ENCODE measurements at regions not wholly inside any gene's neighbourhood (a gene's known extent, or its start where the extent isn't known, plus 50 kb on each side); places are given as distances from the start of the nearest gene placed in this dataset.
"Not testable (repeated sequence)": the region's sequence is repeated elsewhere in the genome, so short reads cannot be mapped to it uniquely, and the experiment has no call there.

DNA sequence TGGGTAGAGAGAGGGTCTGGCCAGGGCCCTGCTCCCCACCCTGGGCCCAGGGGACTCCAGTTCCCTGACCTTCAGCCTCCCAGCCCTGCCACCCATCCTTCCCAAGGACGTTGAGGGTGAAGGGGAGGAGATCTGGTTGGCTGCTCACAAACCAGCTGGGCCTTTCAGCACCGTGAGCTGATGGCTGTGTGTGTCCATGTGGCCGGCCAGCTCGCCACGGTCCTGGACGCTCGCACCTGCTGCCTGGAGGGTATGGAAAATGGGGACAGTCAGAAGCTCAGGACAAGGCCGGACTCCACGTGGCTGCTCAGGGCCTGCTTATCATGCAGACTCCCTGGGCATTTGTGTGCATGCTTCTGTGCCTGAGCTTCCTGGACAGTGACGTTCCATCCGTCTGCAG is 110.3 kb downstream of the NPIPB11 start:
- DNase-seq (ENCODE audit: low spot score) = not testable (repeated sequence)

DNA sequence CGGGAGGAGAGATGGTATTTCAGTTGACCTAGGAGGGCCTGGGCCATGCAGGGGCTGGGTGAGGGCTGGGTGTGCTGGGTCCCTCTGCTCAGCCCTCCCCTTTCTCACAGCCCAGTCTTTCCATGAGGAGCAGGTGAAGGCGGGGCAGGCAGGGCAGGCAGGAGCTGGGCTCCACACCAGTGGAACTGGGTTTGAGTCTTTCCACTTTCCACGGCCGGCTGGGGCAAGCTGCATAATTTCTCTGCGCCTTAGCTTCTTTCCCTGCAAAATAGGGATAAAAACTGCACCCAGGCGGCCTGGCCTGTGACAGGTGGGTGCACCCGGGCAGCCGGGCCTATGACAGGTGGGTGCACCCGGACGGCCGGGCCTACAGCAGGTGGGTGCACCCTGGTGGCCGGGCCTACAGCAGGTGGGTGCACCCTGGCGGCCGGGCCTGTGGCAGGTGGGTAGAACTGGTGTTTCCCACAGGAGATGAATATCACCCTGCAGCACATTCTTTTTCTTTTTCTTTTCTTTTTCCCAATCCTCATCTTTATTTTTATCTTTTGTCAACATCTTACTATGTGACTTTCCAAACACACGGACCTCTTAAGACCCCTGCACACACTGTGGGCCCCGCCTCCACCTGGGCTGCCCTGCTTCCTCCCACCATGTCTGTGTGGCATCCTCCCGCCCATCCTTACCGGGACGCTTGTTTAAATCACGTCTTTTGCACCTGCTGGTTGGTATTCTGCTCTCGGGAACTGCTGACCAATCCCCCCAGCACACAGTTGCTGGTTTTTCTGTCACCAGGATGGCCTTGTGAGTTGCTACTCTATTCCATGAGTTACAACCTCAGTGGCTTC is 111.3 kb downstream of the NPIPB11 start:
- DNase-seq (ENCODE audit: low spot score) = not testable (repeated sequence)

DNA sequence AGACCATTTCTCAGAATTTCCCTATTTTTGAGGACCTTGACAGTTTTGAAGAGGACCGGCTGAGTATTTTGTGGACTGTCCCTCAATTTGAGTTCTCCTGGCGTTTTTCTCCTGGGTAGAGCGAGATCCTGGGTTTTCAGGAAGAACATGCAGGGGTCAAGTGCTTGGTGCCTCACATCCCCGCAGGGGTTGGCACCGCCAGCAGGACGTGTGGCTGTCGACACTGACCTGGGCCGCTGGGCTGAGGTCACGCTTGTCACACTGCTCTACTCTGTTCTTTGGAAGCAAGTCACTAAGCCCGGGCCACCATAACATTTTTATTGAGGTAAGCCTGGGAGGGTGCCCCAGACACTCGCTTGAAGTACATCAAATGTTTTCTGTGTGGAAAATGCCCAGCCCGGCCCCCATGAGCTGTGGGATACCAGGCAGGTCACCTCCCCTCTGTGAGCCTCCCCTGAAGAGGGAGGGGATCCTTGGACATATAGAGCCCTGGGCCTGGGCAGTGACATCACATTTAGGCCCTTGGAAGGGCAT is 112.0 kb downstream of the NPIPB11 start:
- DNase-seq (ENCODE audit: low spot score) = not testable (repeated sequence)

DNA sequence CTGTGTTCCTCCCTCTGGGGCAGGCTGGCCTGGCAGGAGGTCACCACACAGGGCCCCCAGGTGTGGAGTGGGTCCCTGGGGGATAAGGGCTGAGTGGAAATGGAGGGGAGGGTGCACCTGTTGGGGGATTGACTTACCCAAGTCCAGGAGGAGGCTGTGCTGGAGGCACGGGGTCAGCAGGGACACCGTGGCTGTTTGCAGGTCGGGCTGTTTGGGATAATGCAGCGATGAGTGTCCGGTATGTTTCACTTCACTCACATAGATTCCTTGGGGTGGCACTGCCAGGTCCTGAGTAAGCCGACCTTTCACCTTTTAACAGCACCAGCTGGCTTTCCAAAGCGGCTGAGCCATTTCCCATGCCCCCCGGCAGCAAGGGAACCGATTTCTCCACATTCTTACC is 113.0 kb downstream of the NPIPB11 start:
- DNase-seq (ENCODE audit: low spot score) = not testable (repeated sequence)

DNA sequence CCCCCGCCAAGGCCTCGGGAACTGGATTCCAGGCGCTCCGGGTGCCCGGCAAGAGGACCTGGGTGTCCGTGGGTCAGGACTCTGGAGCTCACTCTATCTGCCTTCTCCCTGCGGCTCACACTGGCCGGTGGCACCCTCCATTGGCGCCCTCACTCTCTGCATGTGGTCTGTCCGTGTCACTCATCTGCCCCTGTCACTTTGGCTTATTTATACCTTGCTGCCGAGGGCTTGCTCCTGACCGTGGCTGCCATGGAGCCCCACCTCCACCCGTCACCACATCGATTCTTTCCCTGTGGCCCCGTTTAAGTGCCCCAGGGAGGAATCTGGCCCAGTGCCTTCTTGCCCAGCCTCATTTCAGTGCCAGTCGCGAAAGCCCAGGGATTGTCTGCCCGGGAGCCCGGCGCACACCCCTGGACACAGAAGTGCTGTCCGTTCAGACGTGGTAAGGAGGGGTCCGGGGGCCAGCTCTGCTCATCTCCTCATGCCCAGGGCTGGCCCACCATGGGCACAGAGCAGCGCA is 113.5 kb downstream of the NPIPB11 start:
- not testable (repeated sequence) for DNase-seq (ENCODE audit: low spot score)

DNA sequence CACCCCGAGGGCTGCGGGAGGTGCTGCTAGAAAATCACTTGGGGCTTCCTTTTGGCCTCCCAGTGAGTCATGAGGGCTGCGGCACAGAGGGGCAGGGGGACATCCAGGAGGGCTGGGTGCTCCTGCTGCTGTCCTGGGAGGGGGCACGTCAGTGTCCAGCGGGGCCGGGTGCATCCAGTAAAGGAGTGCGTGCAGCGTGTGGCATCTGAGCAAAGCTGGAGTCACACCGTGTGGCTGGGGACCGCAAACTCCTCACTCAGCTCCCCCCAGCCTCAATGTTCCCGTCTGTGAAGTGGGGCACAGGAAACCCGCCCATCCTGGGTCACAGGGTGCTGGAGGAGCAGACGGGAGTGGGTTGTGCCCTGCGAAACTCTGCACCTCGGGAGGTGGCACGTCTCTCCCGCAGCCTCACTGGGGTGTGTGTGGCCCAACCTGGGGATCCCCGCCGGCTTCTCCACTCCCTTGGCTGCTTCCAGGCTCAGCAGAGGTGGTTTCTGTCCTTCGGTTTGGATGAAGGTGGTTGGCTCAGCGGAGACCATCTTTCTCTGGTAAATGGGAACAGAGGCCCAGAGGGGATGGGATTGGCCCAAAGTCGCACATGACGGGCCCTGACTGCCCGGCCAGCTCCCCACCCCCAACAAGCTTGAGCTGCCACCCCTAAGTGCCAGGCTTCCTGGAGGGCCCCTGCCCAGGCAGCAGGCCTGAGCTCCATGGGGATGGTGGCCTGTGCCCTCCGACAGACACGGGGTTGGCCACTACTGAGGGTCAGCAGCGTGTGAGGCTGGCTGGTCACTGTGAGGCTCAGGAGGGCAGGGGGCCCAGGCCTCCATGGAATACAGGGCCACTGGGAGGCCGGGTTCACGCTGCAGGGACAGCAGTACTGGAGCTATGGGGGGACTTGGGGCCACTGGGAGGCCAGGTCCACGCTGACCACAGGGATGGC is 114.9 kb downstream of the NPIPB11 start:
- not testable (repeated sequence) for DNase-seq (ENCODE audit: low spot score)

DNA sequence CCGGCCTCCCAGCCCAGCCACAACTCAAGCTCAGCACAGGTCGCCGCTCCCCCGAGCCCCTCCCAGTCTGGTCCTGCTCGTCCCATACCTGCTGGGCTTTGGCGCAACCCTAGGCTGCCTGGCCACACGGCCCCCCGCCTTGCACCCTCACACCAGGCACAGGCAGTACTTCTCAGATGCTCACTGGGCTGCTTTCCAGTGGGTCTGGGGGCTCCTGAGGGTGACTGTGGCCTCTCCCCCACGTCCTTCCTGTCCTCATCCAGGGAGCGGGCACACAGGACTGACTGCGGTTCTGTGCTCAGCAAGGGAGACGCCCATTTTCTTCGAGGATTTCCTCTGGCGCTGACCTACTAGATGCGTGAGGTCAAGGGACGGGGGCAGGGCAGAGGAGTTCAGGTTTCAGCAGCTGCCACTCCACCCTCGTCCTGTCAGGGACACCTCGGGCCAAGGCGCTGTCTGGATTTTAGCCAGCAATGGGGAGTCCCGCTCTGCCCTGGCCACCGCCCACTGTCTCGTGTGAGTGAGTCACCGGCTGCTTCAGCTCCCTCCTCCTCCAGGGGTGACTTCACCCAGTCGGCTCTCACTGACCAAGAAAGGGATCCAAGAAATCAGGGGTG is 115.8 kb downstream of the NPIPB11 start:
- peak; percentile 96 for DNase-seq (ENCODE audit: low spot score)

DNA sequence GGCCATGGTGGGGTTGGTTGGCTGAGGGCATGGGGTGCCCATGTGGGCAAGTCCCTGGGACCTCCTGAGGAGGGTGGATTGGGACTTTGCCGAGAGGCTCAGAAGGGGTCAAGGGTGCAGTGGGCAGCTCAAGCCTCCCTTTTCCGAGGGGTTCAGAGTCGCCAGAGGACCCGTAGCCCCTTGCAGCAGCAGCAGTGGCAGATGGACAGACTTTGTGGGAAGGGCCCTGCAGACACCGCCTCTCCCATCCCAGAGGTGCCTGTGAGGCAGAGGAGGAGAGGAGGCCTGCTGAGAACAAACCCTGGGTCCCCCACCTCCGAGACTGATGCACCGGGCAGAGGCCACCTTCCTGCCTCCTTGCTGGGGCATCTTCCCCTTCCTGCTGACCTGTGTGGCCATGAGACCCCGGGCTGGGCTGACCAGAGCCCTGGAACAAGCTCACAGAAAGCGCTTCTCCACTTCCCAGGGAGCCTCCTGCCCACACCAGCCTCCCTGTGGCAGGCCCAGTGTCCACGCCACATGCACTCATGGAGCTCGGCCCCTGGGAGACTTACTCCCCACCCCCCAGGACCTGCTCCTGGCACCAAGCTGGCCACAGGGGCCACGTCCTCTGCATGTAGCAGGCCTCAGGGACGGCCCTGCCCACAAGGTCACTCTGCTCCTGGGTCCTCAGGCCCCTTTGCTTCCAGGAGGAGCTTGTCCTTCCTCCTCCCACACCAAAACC is 116.8 kb downstream of the NPIPB11 start:
- DNase-seq (ENCODE audit: low spot score) = not testable (repeated sequence)

DNA sequence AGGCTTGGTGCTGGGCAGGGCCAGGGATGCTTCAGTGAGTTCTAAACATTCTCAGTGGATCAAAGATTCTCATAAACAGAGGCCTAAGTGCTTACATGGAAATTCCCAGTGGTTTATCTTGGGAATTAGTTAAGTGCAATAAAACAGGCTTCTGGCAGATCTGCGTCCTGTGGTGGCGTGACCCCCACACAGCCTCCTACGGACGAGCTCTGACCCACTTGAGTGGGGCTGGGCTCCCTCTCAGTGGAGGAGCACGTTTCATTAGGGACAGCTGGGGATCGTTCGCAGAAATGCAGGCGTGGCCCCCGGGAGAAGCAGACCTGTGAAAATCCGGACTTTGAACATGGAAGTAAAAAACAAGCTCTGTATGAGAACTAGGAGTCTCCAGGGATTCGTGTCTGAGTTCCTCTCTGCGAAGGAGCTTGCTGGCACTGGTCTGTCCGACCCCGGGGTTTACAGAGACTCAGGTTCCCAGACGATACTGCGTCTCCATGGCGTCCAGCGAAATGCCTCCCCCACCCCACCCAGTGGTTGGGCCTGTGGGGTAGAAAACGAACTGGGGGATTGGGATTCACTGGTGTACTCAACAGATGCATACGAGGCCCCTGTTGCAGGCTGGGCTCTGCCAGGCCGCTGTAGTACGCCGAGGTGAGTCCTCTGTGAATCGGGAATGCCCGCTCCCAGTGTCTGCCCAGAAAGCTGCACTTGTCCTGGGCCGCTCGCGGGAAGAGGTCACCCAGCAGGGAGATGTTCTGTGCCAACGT is 117.6 kb downstream of the NPIPB11 start:
- DNase-seq (ENCODE audit: low spot score) = peak; percentile 9

DNA sequence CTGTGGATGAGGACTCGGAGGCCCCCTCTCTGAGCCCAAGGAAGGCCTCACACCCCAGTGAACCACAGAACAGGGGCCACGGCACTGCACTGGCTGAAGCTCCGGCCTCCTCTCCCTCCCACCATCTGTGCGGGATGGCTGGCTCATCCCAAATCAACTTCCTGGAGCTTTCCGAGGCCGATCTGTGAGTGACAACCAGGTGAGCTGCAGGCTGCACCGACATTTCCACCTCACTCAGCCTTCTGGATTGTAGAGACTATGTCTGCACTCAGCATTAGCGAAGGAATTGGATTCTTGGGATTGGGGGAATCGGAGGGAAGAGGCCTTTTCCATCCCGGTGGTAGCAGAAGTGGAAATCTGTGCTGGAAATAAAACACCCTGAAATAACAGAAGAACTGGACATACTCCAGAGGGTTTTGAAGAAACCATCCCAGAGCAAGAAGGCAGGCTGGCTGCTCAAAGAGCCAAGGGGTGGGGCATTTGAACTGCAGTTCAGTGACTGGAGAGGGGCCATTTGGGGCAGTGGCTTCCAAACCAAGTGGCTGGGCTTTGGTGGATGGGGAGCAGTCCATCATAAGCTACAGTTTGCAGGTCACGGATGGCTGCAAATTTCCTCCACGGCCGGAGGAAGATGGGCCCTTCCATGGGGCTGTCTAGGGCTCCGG is 118.5 kb downstream of the NPIPB11 start:
- DNase-seq (ENCODE audit: low spot score) = not testable (repeated sequence)

DNA sequence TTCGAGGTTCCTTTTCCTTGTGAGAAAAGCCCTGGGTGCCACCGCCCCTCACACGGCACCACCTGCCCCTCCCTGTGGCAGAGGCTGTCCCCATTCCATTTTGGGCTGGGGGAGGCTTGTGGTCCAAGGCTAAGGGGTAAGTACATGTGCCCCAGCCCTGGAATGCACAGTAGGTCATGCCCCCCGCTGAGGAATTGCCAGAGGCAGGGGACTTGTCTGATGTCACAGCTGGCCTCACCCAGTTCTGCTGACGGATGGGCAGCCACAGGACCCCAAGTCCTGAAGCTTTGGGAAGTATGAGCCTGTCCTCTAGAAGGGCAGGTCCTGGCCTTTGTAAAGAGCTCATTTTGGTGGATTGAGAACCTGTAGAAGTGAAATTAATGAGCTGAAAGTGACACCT is 119.3 kb downstream of the NPIPB11 start:
- DNase-seq (ENCODE audit: low spot score) = not testable (repeated sequence)

DNA sequence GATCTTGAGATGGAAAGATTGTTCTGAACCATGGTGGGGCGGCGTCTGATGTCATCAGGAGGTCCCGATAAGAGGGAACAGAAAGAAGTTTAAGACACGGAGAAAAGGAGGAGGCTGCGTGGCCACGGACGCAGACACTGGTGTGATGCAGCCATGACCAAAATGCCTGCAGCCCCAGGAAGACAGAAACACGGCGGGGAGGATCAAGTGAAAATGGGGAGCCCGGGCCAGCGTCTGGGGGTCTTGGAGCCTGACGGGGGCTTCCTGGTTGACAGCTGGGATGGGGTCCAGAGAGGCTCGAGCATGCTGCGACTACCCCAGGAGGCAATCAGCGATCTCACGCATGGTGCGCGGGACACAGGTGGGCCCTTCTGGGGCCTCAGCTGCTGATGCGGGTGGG is 119.7 kb downstream of the NPIPB11 start:
- not testable (repeated sequence) for DNase-seq (ENCODE audit: low spot score)

DNA sequence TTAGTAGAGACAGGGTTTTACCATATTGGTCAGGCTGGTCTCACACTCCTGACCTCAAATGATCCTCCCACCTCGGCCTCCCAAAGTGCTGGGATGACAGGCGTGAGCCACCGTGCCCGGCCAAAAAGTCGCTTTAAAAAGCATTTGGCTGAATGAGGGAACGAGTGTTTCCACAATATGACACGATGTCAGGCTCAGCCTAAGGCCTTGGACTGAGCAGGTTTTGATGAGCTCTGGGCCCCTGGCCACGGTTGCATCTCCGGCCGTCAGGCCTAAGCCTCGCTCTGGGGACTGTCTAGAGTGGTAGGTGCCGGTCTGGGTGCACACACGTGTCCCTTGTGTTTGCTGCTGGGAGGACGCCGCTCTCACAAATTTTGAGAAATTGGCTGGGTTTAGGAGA is 120.3 kb downstream of the NPIPB11 start:
- not testable (repeated sequence) for DNase-seq (ENCODE audit: low spot score)

DNA sequence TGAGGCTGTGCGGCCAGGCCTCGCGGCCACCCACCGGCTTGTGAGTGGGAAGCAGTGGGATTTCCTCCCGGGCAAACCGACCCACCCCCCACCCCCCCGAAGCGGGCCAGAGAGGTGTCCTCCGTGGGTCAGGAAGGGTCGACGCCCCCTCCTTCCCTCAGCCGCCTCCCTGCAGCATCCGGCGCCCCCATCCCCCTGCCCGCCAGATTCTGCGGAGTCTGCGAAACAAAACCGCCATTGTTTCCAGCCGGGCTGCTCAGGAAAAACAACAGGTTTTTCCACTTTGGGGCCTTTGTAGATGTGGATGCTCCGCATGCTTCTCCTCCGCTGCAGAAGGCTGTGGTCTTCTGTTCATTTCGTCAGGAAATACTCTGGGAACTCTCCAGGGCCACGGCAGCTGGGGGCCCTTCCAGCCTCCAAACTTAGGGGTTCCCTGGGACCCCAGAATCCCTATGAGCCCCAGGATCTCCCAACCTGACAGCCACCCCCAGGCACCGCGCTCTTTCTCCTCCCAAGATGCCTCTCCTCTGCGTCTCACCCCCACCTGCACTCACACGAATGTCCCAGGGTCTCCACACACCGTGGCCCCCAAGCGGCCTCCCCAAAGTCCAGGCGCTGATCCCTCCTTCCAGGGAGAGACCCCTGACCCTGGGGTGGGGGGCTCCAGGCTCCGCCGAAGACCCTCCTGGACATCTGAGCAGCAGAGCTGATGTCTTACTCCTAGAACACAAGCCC is 121.2 kb downstream of the NPIPB11 start:
- peak; percentile 70 for DNase-seq (ENCODE audit: low spot score)

DNA sequence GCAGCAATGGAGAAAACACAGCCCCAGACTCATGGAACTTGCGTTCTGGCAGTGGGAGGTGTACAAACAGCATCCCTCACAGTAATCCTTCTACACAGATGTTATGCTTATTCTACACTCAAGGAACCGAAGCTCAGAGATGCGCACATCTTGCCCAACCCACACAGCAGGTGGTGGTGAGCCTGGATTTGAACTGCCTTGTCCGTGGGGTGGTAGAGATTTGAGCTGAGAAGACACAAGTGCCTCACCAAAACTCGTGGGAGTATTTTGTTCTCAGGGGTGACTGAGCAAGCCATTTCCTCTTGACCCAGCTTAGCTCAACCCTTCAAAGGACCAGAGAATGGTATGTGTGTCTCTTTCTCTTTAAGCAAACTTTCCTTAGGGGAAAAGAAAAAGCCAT is 121.8 kb downstream of the NPIPB11 start:
- DNase-seq (ENCODE audit: low spot score) = not testable (repeated sequence)

DNA sequence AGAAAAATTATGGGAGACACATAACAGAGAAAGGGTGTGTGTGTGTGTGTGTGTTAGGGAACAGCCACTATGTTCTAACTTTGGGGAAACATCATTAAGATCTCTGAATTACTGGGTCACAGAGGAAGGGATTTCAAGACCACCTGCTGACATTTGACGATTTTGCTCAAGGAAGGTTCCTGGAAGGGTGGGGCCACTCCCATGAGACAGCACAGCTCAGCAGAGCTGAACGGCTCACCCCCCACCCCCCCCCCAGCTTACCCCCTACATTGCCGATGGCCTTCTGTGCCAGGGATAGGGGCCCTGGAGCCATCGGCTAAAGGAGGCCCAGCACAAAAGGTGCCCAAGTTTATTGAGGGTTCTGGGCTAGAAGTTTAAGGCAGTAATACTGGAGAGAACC is 122.4 kb downstream of the NPIPB11 start:
- not testable (repeated sequence) for DNase-seq (ENCODE audit: low spot score)

DNA sequence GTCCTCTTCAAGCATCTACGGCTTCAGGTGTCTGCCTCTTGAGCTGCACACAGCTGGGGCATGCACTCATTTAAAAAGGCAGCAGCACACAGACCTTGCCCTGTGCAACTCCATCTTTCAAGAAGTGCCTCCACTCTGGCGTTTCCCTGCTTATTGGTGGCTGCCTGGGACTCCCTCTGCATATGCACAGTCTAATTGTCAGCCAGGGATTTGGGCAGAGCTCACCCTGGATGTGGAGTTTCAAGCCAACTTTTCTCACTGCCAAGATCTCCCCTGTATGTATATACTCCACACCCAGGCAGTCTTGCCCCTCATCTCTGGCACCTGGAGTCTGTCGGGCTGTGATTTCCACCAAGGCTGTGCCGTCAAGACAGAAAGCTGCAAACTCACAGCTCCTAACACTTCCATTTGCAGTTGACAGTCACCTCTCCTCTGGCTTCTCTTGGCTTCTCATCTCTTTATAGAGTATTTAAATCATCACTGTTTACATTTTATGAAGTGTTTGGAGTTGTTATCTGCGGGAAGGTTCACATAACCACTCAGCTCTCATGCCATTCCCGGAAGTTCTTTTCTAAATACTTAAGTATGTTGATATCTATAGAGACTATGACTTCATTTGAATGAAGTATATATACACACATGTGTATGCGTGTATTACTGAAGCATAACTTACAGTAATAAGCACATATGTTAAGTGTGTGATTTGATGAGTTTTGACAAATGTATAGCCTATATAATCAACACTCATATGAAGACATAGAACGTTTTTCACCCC is 128.2 kb downstream of the NPIPB11 start:
- not testable (repeated sequence) for DNase-seq (ENCODE audit: low spot score)

DNA sequence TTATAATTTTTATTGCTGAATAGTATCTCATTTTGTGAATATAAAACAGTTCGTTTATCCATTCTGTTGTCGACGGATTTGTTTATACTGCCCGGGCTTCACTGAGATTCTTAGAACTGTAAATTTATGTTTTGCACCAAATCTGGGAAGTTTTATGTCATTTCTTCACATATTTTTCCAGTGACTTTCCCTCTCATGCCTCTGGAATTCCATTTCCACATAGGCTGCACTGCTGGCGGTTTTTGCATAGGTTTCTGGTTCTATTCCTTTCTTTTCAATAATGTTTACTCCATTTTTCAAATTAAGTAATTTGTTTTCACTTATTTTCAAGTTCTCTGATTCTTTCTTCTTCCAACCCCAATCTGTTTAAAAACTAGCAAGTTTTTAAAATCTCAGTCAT is 130.1 kb downstream of the NPIPB11 start:
- not testable (repeated sequence) for DNase-seq (ENCODE audit: low spot score)

Measured in HT-29 (cell line).